Colonic mucosa (tissue), 4 donors: ENCODE measurements at regions not wholly inside any gene's neighbourhood (a gene's known extent, or its start where the extent isn't known, plus 50 kb on each side); places are given as distances from the start of the nearest gene placed in this dataset.

ENCODE experiments used
- DNase-seq: peaks from one replicate; pipeline ENCODE4 v3.0.0-alpha.2; 2020
- H3K27ac ChIP-seq: fragments of 200-600 bp; one replicate; pipeline ENCODE4 v1.8.0; 2021
- H3K27me3 ChIP-seq: fragments of 200-600 bp; one replicate; pipeline ENCODE4 v1.8.0; 2021
- H3K36me3 ChIP-seq: fragments of 200-600 bp; one replicate; pipeline ENCODE4 v1.8.0; 2021
- H3K4me1 ChIP-seq: fragments of 200-600 bp; one replicate; pipeline ENCODE4 v1.8.0; 2021; ENCODE audit warnings: mild to moderate bottlenecking
- H3K4me3 ChIP-seq: fragments of 200-600 bp; one replicate; pipeline ENCODE4 v1.8.0; 2021
- H3K9ac ChIP-seq, 2 donors: one replicate each; pipeline ENCODE4 v1.7.0; 2013; ENCODE audit warnings: control low read depth in 2 of 2, low read depth in 2 of 2, low read length in 2 of 2
- H3K9me3 ChIP-seq: fragments of 200-600 bp; one replicate; pipeline ENCODE4 v1.8.0; 2021
- intact Hi-C: fragments of 100-400 bp; cut with DNase I; formaldehyde crosslinking; loops from one replicate; pipeline ENCODE4 v1.14.1; 2022
- TF ChIP-seq, protein P1 (sequence below): fragments of 200-600 bp; IDR thresholded peaks from one replicate; pipeline ENCODE4 v1.8.0; 2022; ENCODE audit warnings: antibody characterized with exemption, mild to moderate bottlenecking
- donor health status: healthy.
- donor health status: DM: no; HTN: no; CAD: no.
- donor health status: DM: no; HTN: no; CAD: no.

GRCh38 chr11:127490896-127491295 lies 490.3 kb upstream of the KIRREL3 start:
- H3K4me1 ChIP-seq, result no peaks in the 10 kb centered on the region
- H3K4me3 ChIP-seq, result no peak overlapping the region
- TF ChIP-seq, protein P1, sequence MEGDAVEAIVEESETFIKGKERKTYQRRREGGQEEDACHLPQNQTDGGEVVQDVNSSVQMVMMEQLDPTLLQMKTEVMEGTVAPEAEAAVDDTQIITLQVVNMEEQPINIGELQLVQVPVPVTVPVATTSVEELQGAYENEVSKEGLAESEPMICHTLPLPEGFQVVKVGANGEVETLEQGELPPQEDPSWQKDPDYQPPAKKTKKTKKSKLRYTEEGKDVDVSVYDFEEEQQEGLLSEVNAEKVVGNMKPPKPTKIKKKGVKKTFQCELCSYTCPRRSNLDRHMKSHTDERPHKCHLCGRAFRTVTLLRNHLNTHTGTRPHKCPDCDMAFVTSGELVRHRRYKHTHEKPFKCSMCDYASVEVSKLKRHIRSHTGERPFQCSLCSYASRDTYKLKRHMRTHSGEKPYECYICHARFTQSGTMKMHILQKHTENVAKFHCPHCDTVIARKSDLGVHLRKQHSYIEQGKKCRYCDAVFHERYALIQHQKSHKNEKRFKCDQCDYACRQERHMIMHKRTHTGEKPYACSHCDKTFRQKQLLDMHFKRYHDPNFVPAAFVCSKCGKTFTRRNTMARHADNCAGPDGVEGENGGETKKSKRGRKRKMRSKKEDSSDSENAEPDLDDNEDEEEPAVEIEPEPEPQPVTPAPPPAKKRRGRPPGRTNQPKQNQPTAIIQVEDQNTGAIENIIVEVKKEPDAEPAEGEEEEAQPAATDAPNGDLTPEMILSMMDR, result no peak
- no peaks in the 10 kb centered on the region for H3K27me3 ChIP-seq
- no peak overlapping the region for H3K27ac ChIP-seq
- no peaks in the 10 kb centered on the region for H3K9me3 ChIP-seq
- intact Hi-C loops, result no loop called here
- no peaks in the 10 kb centered on the region for H3K36me3 ChIP-seq
- DNase-seq, result no peak
- H3K9ac ChIP-seq, result no peak overlapping the region

GRCh38 chr11:127485541-127485940 lies 485.0 kb upstream of the KIRREL3 start:
- Histone ChIP-seq H3K27ac (no peak overlapping the region), H3K27me3 (no peaks in the 10 kb centered on the region), H3K9ac (no peak overlapping the region), H3K4me3 (no peak overlapping the region), H3K4me1 (no peaks in the 10 kb centered on the region), H3K9me3 (no peaks in the 10 kb centered on the region), H3K36me3 (no peaks in the 10 kb centered on the region)
- intact Hi-C loops, result no loop called here
- no peak for DNase-seq
- TF ChIP-seq, protein P1, result no peak

- Histone ChIP-seq H3K4me3 (no peak overlapping the region), H3K27me3 (no peaks in the 10 kb centered on the region), H3K36me3 (no peaks in the 10 kb centered on the region), H3K4me1 (no peaks in the 10 kb centered on the region), H3K9me3 (no peaks in the 10 kb centered on the region), H3K9ac (no peak overlapping the region), H3K27ac (no peak overlapping the region)
- intact Hi-C loops, result no loop called here
- TF ChIP-seq, protein P1, result no peak
- DNase-seq, result no peak
Observed at GRCh38 chr11:127481391-127481790, 480.8 kb upstream of the KIRREL3 start.

DNA sequence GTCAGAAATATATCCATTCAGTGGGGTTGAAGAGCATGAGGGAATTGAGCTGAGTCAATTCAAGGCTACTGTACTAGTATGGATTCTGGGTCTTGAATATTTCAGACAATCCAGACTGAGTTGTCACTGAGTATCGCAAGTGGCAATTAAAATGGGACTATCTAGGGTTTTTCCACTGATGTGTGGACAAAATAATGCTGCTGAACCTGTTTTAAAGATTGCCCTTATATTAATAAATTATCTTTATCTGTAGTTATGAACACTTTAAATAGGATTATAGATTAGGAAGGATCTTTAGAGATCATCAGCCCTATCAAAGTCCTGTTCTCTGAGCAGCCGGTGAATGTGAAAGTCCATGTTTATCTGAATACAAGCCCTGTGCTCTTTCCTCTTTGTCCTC lies 478.3 kb upstream of the KIRREL3 start:
- H3K4me1 ChIP-seq, result no peaks in the 10 kb centered on the region
- H3K4me3 ChIP-seq, result no peak overlapping the region
- no peaks in the 10 kb centered on the region for H3K27me3 ChIP-seq
- no peak overlapping the region for H3K27ac ChIP-seq
- TF ChIP-seq, protein P1, result no peak
- no peaks in the 10 kb centered on the region for H3K9me3 ChIP-seq
- DNase-seq, result no peak
- H3K36me3 ChIP-seq, result no peaks in the 10 kb centered on the region
- intact Hi-C loops, result no loop called here
- no peak overlapping the region for H3K9ac ChIP-seq

GRCh38 chr11:127474766-127475165 lies 474.2 kb upstream of the KIRREL3 start:
- H3K36me3 ChIP-seq, result no peaks in the 10 kb centered on the region
- H3K27me3 ChIP-seq, result no peaks in the 10 kb centered on the region
- H3K27ac ChIP-seq, result no peak overlapping the region
- no peaks in the 10 kb centered on the region for H3K9me3 ChIP-seq
- no peak overlapping the region for H3K4me3 ChIP-seq
- no peaks in the 10 kb centered on the region for H3K4me1 ChIP-seq
- TF ChIP-seq, protein P1, result no peak
- intact Hi-C loops, result no loop called here
- no peak for DNase-seq
- no peak overlapping the region for H3K9ac ChIP-seq

DNA sequence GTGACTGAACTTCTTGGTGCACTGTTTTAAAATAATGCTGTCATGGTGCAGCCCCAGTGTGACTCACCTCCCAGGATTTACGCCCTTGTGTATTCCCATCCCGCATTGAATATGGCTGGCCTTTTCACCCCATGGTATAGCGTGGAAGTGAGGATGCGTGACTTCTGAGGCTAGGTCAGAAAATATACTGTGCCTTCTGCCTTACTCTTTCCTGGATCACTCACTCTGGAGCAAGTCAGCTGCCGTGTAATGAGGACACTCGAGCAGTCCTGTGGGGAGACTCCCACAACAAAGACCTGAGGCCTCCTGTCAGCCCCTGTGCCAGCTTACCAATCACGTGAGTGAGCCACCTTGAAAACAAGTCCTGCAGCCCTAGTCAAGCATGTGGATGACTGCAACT lies 471.9 kb upstream of the KIRREL3 start:
- no peak overlapping the region for H3K4me3 ChIP-seq
- intact Hi-C loops, result no loop called here
- TF ChIP-seq, protein P1, result no peak
- H3K9ac ChIP-seq, result no peak overlapping the region
- no peaks in the 10 kb centered on the region for H3K27me3 ChIP-seq
- no peaks in the 10 kb centered on the region for H3K4me1 ChIP-seq
- no peak overlapping the region for H3K27ac ChIP-seq
- no peaks in the 10 kb centered on the region for H3K9me3 ChIP-seq
- no peaks in the 10 kb centered on the region for H3K36me3 ChIP-seq
- DNase-seq, result no peak
